BLaER1 treated with 17β-estradiol and CSF1 and Interleukin-3, amounts not matched to agents 10 nM and 100 nM (cell line): ENCODE measurements at regions not wholly inside any gene's neighbourhood (a gene's known extent, or its start where the extent isn't known, plus 50 kb on each side); places are given as distances from the start of the nearest gene placed in this dataset.

Source experiments
- H3K27ac ChIP-seq, 11 experiments: shearing (Covaris generic); formaldehyde crosslinking; 2 replicates each; pipeline ENCODE4 v1.8.1; 2022
- H3K27me3 ChIP-seq, 11 experiments: shearing (Covaris generic); formaldehyde crosslinking; 2 replicates each; pipeline ENCODE4 v1.8.1; 2022
- H3K36me3 ChIP-seq, 11 experiments: shearing (Covaris generic); formaldehyde crosslinking; 2 replicates each; pipeline ENCODE4 v1.8.1; 2022
- H3K4me1 ChIP-seq, 10 experiments: shearing (Covaris generic); formaldehyde crosslinking; 2 replicates each; pipeline ENCODE4 v1.8.1; 2022
- H3K4me2 ChIP-seq, 11 experiments: shearing (Covaris generic); formaldehyde crosslinking; 2 replicates each; pipeline ENCODE4 v1.8.1; 2022
- H3K4me3 ChIP-seq, 10 experiments: shearing (Covaris generic); formaldehyde crosslinking; 2 replicates each; pipeline ENCODE4 v1.8.1; 2022
- H3K9ac ChIP-seq, 11 experiments: shearing (Covaris generic); formaldehyde crosslinking; 2 replicates each; pipeline ENCODE4 v1.8.1; 2022
- H3K9me3 ChIP-seq, 11 experiments: shearing (Covaris generic); formaldehyde crosslinking; replicated peaks in 1 of 11; 2 replicates each; pipeline ENCODE4 v1.8.1; 2022
- H4K20me1 ChIP-seq, 11 experiments: shearing (Covaris generic); formaldehyde crosslinking; 2 replicates each; pipeline ENCODE4 v1.8.1; 2022
- Cebpa-rat ChIP-seq, 11 experiments: shearing (Covaris generic); IDR thresholded peaks; 2 replicates each; pipeline ENCODE4 v1.8.1; 2022

GRCh38 chr5:167512111-167512510, 779.3 kb upstream of the WWC1 start:
- Histone ChIP-seq H3K9me3 (peaks cover 0 to 5% (median 0%) of the 10 kb centered on the region in 11 experiments; a peak in 2 of 22 replicates), H3K4me1 (no peaks in the 10 kb centered on the region; a peak in 1 of 20 replicates), H3K4me2 (no peak overlapping the region), H3K27me3 (no peaks in the 10 kb centered on the region), H3K27ac (no peak overlapping the region), H4K20me1 (no peaks in the 10 kb centered on the region), H3K36me3 (no peaks in the 10 kb centered on the region), H3K4me3 (no peak overlapping the region), H3K9ac (no peak overlapping the region)
- no peak for TF ChIP-seq Cebpa-rat (IDR thresholded peaks at IDR 0.05)

GRCh38 chr5:167513381-167513780, 778.1 kb upstream of the WWC1 start:
- no peak overlapping the region for H3K4me3 ChIP-seq
- H3K9ac ChIP-seq, result no peak overlapping the region
- H3K4me1 ChIP-seq, result no peaks in the 10 kb centered on the region; a peak in 1 of 20 replicates
- no peaks in the 10 kb centered on the region for H3K36me3 ChIP-seq
- H3K27me3 ChIP-seq, result no peaks in the 10 kb centered on the region
- TF ChIP-seq Cebpa-rat (IDR thresholded peaks at IDR 0.05), result no peak
- no peak overlapping the region for H3K27ac ChIP-seq
- H3K9me3 ChIP-seq, result peaks cover 0 to 5% (median 0%) of the 10 kb centered on the region in 11 experiments; a peak in 3 of 22 replicates
- H4K20me1 ChIP-seq, result no peaks in the 10 kb centered on the region
- H3K4me2 ChIP-seq, result peak overlapping the region in 3 of 11 experiments; percentile 1 to 29 (median 28); a peak in 3 of 22 replicates

- no peak for TF ChIP-seq Cebpa-rat (IDR thresholded peaks at IDR 0.05)
- Histone ChIP-seq H3K4me3 (no peak overlapping the region), H3K4me1 (no peaks in the 10 kb centered on the region; a peak in 1 of 20 replicates), H3K36me3 (no peaks in the 10 kb centered on the region), H3K4me2 (no peak overlapping the region), H3K9ac (no peak overlapping the region), H3K9me3 (peaks cover 0 to 13% (median 0%) of the 10 kb centered on the region in 11 experiments; a peak in 3 of 22 replicates), H4K20me1 (no peaks in the 10 kb centered on the region), H3K27me3 (no peaks in the 10 kb centered on the region), H3K27ac (no peak overlapping the region)
Measured at GRCh38 chr5:167514461-167514860, 777.0 kb upstream of the WWC1 start.

GRCh38 chr5:167525004-167525403, 766.4 kb upstream of the WWC1 start:
- Histone ChIP-seq H3K4me1 (no peaks in the 10 kb centered on the region), H3K27ac (no peak overlapping the region), H4K20me1 (no peaks in the 10 kb centered on the region), H3K27me3 (no peaks in the 10 kb centered on the region), H3K9me3 (peaks cover 7 to 22% (median 15%) of the 10 kb centered on the region in 11 experiments; a peak in 19 of 22 replicates), H3K4me2 (no peak overlapping the region), H3K9ac (no peak overlapping the region), H3K4me3 (no peak overlapping the region), H3K36me3 (no peaks in the 10 kb centered on the region)
- TF ChIP-seq Cebpa-rat (IDR thresholded peaks at IDR 0.05), result no peak

- peaks cover 0 to 12% (median 5%) of the 10 kb centered on the region in 11 experiments; a peak in 8 of 22 replicates for H3K9me3 ChIP-seq
- H3K27ac ChIP-seq, result no peak overlapping the region
- no peak for TF ChIP-seq Cebpa-rat (IDR thresholded peaks at IDR 0.05)
- no peak overlapping the region for H3K4me2 ChIP-seq
- no peaks in the 10 kb centered on the region for H3K36me3 ChIP-seq
- peaks cover 0 to 10% (median 0%) of the 10 kb centered on the region in 11 experiments; a peak in 3 of 22 replicates for H3K27me3 ChIP-seq
- peaks cover 0 to 3% (median 0%) of the 10 kb centered on the region in 10 experiments; a peak in 1 of 20 replicates for H3K4me1 ChIP-seq
- no peak overlapping the region for H3K9ac ChIP-seq
- H3K4me3 ChIP-seq, result no peak overlapping the region
- no peaks in the 10 kb centered on the region for H4K20me1 ChIP-seq
Measured at GRCh38 chr5:167528651-167529050, 762.8 kb upstream of the WWC1 start.

GRCh38 chr5:167530548-167530947, 760.9 kb upstream of the WWC1 start:
- Histone ChIP-seq H3K9me3 (peaks cover 0 to 26% (median 11%) of the 10 kb centered on the region in 11 experiments; a peak in 12 of 22 replicates), H3K27me3 (peaks cover 0 to 10% (median 0%) of the 10 kb centered on the region in 11 experiments; a peak in 3 of 22 replicates), H3K4me1 (peaks cover 0 to 3% (median 0%) of the 10 kb centered on the region in 10 experiments; a peak in 1 of 20 replicates), H3K4me3 (no peak overlapping the region), H3K4me2 (peak overlapping the region in 7 of 11 experiments; percentile 10 to 39 (median 16); a peak in 9 of 22 replicates), H3K36me3 (no peaks in the 10 kb centered on the region), H4K20me1 (no peaks in the 10 kb centered on the region), H3K9ac (no peak overlapping the region), H3K27ac (no peak overlapping the region)
- TF ChIP-seq Cebpa-rat (IDR thresholded peaks at IDR 0.05), result no peak

GRCh38 chr5:167533814-167534795, 757.3 kb upstream of the WWC1 start:
- TF ChIP-seq Cebpa-rat (IDR thresholded peaks at IDR 0.05), result no peak
- Histone ChIP-seq H3K4me3 (no peak overlapping the region), H3K27me3 (peaks cover 0 to 10% (median 0%) of the 10 kb centered on the region in 11 experiments; a peak in 3 of 22 replicates), H3K9me3 (peaks cover 0 to 31% (median 17%) of the 10 kb centered on the region in 11 experiments; a peak in 14 of 22 replicates), H3K4me2 (no peak overlapping the region), H3K36me3 (no peaks in the 10 kb centered on the region), H3K4me1 (peaks cover 0 to 3% (median 0%) of the 10 kb centered on the region in 10 experiments; a peak in 1 of 20 replicates), H3K27ac (no peak overlapping the region), H3K9ac (no peak overlapping the region), H4K20me1 (no peaks in the 10 kb centered on the region)

- no peaks in the 10 kb centered on the region for H3K27me3 ChIP-seq
- peaks cover 0 to 4% (median 0%) of the 10 kb centered on the region in 10 experiments; a peak in 1 of 20 replicates for H3K4me1 ChIP-seq
- no peaks in the 10 kb centered on the region for H4K20me1 ChIP-seq
- H3K9ac ChIP-seq, result no peak overlapping the region
- no peak overlapping the region for H3K4me3 ChIP-seq
- peaks cover 0 to 30% (median 17%) of the 10 kb centered on the region in 11 experiments; a peak in 15 of 22 replicates for H3K9me3 ChIP-seq
- no peaks in the 10 kb centered on the region for H3K36me3 ChIP-seq
- no peak overlapping the region for H3K4me2 ChIP-seq
- H3K27ac ChIP-seq, result no peak overlapping the region
- no peak for TF ChIP-seq Cebpa-rat (IDR thresholded peaks at IDR 0.05)
Measured at GRCh38 chr5:167539747-167540146, 751.7 kb upstream of the WWC1 start.

GRCh38 chr5:167546270-167546669, 745.2 kb upstream of the WWC1 start:
- no peak for TF ChIP-seq Cebpa-rat (IDR thresholded peaks at IDR 0.05)
- H3K4me1 ChIP-seq, result peaks cover 0 to 4% (median 0%) of the 10 kb centered on the region in 10 experiments; a peak in 1 of 20 replicates
- no peak overlapping the region for H3K4me2 ChIP-seq
- H3K4me3 ChIP-seq, result no peak overlapping the region
- no peaks in the 10 kb centered on the region for H4K20me1 ChIP-seq
- H3K9me3 ChIP-seq, result peaks cover 0 to 23% (median 11%) of the 10 kb centered on the region in 11 experiments; a peak in 11 of 22 replicates
- H3K27me3 ChIP-seq, result no peaks in the 10 kb centered on the region
- H3K27ac ChIP-seq, result no peak overlapping the region
- no peak overlapping the region for H3K9ac ChIP-seq
- no peaks in the 10 kb centered on the region for H3K36me3 ChIP-seq
